Thyroid gland (tissue), 4 donors: ENCODE measurements at regions not wholly inside any gene's neighbourhood (a gene's known extent, or its start where the extent isn't known, plus 50 kb on each side); places are given as distances from the start of the nearest gene placed in this dataset.

Experiments used
- CTCF ChIP-seq, 6 experiments: fragments of 200-600 bp in 3 of 6; fragments of 450-650 bp in 3 of 6; sonication (generic) in 3 of 6; IDR thresholded peaks; one replicate each; pipeline ENCODE4 v1.5.1; 2016 to 2019; ENCODE audit warnings: antibody characterized with exemption in 6 of 6, mild to moderate bottlenecking in 2 of 6, inconsistent platforms in 1 of 6, moderate library complexity in 1 of 6
- POLR2A ChIP-seq, 2 donors: fragments of 450-650 bp; IDR thresholded peaks; one replicate each; pipeline ENCODE4 v1.6.1; 2017; ENCODE audit warnings: antibody characterized with exemption in 2 of 2, mild to moderate bottlenecking in 2 of 2, moderate library complexity in 1 of 2

- TF ChIP-seq POLR2A (IDR thresholded peaks at IDR 0.05) (no peak), CTCF (IDR thresholded peaks at IDR 0.05) (no peak)
Measured at GRCh38 chr2:64711252-64711800, 57.6 kb upstream of the SERTAD2 start.
